Cardiac muscle cell (in vitro differentiated cells and primary cell): ENCODE measurements at regions not wholly inside any gene's neighbourhood (a gene's known extent, or its start where the extent isn't known, plus 50 kb on each side); places are given as distances from the start of the nearest gene placed in this dataset.
"Not testable (repeated sequence)": the region's sequence is repeated elsewhere in the genome, so short reads cannot be mapped to it uniquely, and the experiment has no call there.

ENCODE experiments used
- DNase-seq, 2 donors: peaks; one replicate each; pipeline versions ENCODE4 v3.0.0 to v3.0.0-alpha.2; 2010 to 2017; ENCODE audit warnings: low read depth in 1 of 2, low spot score in 1 of 2
- H3K27ac ChIP-seq: fragments of 200-600 bp; sonication (generic); 2 replicates; pipeline ENCODE4 v1.5.1; 2016
- H3K27me3 ChIP-seq: fragments of 200-600 bp; sonication (generic); 2 replicates; pipeline ENCODE4 v1.6.0; 2016; ENCODE audit warnings: control low read depth
- H3K36me3 ChIP-seq: fragments of 200-600 bp; sonication (generic); 2 replicates; pipeline ENCODE4 v1.5.1; 2016; ENCODE audit warnings: control low read depth
- H3K4me1 ChIP-seq: fragments of 200-600 bp; sonication (generic); 2 replicates; pipeline ENCODE4 v1.8.1; 2017; ENCODE audit warnings: low read depth, mild to moderate bottlenecking, mixed run types
- H3K4me3 ChIP-seq: fragments of 200-600 bp; sonication (generic); 2 replicates; pipeline ENCODE4 v1.5.1; 2016; ENCODE audit warnings: mild to moderate bottlenecking
- H3K9me3 ChIP-seq: fragments of 200-600 bp; sonication (generic); 2 replicates; pipeline ENCODE4 v1.5.1; 2017; ENCODE audit warnings: low read depth, mild to moderate bottlenecking, control low read depth
- CTCF ChIP-seq: IDR thresholded peaks from 2 replicates; pipeline ENCODE4 v1.5.1; 2012; ENCODE audit warnings: low read depth, mild to moderate bottlenecking, low read length

GRCh38 chr5:4614088-4614487, 526.0 kb upstream of the ADAMTS16 start:
- Histone ChIP-seq H3K36me3 (no peaks in the 10 kb centered on the region), H3K4me3 (no peak overlapping the region), H3K4me1 (no peaks in the 10 kb centered on the region), H3K27ac (no peak overlapping the region), H3K27me3 (no peaks in the 10 kb centered on the region), H3K9me3 (no peaks in the 10 kb centered on the region)
- DNase-seq: no peak
- TF ChIP-seq CTCF: no peak

GRCh38 chr5:4615369-4615768, 524.8 kb upstream of the ADAMTS16 start:
- H3K27me3 ChIP-seq, H3K27ac ChIP-seq, H3K36me3 ChIP-seq, H3K9me3 ChIP-seq, H3K4me1 ChIP-seq, H3K4me3 ChIP-seq, DNase-seq: not testable (repeated sequence)

DNA sequence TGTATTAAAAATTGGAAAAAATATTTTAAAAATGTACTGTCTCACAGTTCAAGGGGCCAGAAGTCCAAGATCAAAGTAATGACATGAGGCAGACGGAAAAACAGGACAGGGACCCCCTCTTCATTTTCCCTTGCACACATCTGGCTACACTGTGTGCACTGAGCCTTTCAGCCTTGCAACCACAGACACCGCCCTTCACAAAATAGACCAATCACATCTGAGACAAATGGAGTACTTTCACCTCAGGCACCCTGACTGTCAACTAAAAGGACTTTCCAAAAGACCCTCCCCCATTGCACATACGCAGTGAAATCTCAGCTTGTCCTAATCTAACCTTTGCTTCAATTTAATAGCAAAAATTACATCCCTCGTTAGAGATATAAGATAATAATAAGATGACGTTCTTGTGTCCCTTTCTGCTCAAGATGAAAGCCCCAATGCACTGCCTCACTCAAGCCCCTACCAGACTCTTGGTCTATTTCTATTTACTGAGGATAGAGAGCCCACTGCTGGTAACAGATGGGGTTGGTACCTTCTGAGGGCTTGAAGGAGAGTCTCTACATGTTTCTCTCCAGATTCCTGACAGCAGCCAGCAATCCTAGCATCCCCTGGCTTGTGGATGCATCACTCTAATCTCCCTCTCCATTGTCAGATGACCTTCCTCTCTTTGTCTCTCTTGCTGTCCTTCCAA, 514.8 kb upstream of the ADAMTS16 start:
- no peaks in the 10 kb centered on the region for H3K4me1 ChIP-seq
- H3K9me3 ChIP-seq: no peaks in the 10 kb centered on the region
- H3K27me3 ChIP-seq: no peaks in the 10 kb centered on the region
- no peak for TF ChIP-seq CTCF
- H3K27ac ChIP-seq: no peak overlapping the region
- no peak for DNase-seq
- no peak overlapping the region for H3K4me3 ChIP-seq
- no peaks in the 10 kb centered on the region for H3K36me3 ChIP-seq

- Histone ChIP-seq H3K4me1 (no peaks in the 10 kb centered on the region), H3K4me3 (no peak overlapping the region), H3K9me3 (no peaks in the 10 kb centered on the region), H3K27ac (no peak overlapping the region), H3K27me3 (no peaks in the 10 kb centered on the region), H3K36me3 (no peaks in the 10 kb centered on the region)
- DNase-seq: no peak
- TF ChIP-seq CTCF: no peak
These were observed 513.0 kb upstream of the ADAMTS16 start for GRCh38 chr5:4627131-4627530.

DNA sequence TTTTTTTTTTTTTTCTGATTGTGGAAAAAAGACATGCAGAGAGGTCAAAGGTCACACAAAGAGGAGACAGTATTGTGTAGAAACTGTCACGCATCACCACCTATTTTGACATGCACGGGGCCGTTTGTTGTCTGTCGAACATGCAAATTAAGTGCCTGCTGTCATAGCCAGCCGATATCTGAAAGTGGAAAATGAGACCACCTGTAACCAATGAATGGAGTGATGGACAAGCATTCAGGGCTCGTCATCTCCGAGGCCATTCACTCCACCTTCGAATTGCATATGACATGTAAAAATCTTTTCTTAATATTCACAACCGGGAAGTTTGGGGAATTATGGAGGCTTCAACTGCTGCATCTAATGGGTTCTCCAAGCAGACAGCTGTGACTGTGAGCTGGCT, 512.2 kb upstream of the ADAMTS16 start:
- H3K27ac ChIP-seq: no peak overlapping the region
- no peaks in the 10 kb centered on the region for H3K27me3 ChIP-seq
- TF ChIP-seq CTCF: no peak
- no peaks in the 10 kb centered on the region for H3K4me1 ChIP-seq
- H3K36me3 ChIP-seq: no peaks in the 10 kb centered on the region
- no peak for DNase-seq
- no peaks in the 10 kb centered on the region for H3K9me3 ChIP-seq
- H3K4me3 ChIP-seq: no peak overlapping the region

DNA sequence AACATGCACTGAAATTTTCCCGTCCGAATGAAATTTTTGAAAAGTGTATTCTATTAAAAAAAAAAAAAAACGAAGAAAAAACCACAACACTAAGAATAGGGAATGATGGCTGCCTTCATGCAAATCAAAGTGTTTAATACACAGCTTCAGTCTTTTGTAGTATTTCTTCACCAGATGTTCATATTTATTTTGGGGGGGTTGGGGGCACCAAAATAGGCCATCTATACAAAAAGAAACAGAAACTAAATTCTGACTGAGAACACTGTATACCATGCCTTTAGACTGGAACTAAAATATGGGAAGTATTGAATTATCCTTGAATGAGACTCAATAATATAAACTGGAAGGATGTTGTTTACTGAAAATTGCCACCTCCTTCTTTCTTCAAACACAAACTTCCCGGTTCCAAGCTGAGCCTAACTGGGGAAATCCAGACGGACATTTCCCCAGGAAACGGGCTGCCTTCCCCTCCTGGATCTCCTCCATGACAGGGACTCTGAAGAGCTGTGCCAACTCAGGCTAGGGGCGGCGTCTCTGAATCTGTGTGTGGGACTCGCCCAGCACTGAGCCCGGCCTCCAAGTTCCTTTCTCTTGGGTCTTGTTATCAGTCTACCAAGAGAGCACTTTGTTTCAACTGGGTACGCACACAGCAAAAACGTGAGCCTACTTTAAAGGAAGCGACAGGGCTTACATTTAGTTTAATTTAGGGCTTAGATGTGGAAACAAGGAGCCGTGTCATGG, 511.3 kb upstream of the ADAMTS16 start:
- H3K4me1 ChIP-seq: no peaks in the 10 kb centered on the region
- no peak overlapping the region for H3K4me3 ChIP-seq
- H3K36me3 ChIP-seq: no peaks in the 10 kb centered on the region
- TF ChIP-seq CTCF: no peak
- DNase-seq: no peak
- H3K27ac ChIP-seq: no peak overlapping the region
- no peaks in the 10 kb centered on the region for H3K27me3 ChIP-seq
- no peaks in the 10 kb centered on the region for H3K9me3 ChIP-seq
